ENCODE measurements at regions not wholly inside any gene's neighbourhood (a gene's known extent, or its start where the extent isn't known, plus 50 kb on each side); places are given as distances from the start of the nearest gene placed in this dataset.

GRCh38 chr4:59044286-59044900, 1934.2 kb upstream of the IGFBP7 start:
- H3K9me3 ChIP-seq (replicated peaks) = no peaks in the 10 kb centered on the region; the same call in 1 of the 2 replicates
- no peak for DNase-seq (ENCODE audit: low read depth in 1 of 2, low spot score in 2 of 2)
- H3K4me1 ChIP-seq (replicated peaks) = no peaks in the 10 kb centered on the region
- H3K27me3 ChIP-seq (replicated peaks) = no peaks in the 10 kb centered on the region
- no peak overlapping the region for H3K27ac ChIP-seq
- no peaks in the 10 kb centered on the region for H3K36me3 ChIP-seq
- no peak overlapping the region for H3K4me3 ChIP-seq

- no peaks in the 10 kb centered on the region for H3K9me3 ChIP-seq (replicated peaks)
- H3K36me3 ChIP-seq = no peaks in the 10 kb centered on the region
- no peak for DNase-seq (ENCODE audit: low read depth in 1 of 2, low spot score in 2 of 2)
- no peaks in the 10 kb centered on the region for H3K27me3 ChIP-seq (replicated peaks)
- H3K4me1 ChIP-seq (replicated peaks) = no peaks in the 10 kb centered on the region
- no peak overlapping the region for H3K27ac ChIP-seq
- H3K4me3 ChIP-seq = no peak overlapping the region
Observed at GRCh38 chr4:59054086-59054485, 1943.9 kb upstream of the IGFBP7 start.

GRCh38 chr4:59057804-59058203, 1947.6 kb upstream of the IGFBP7 start:
- Histone ChIP-seq H3K4me1 (replicated peaks) (no peaks in the 10 kb centered on the region), H3K27ac (no peak overlapping the region), H3K4me3 (no peak overlapping the region), H3K27me3 (replicated peaks) (no peaks in the 10 kb centered on the region), H3K36me3 (no peaks in the 10 kb centered on the region), H3K9me3 (replicated peaks) (no peaks in the 10 kb centered on the region)
- no peak for DNase-seq (ENCODE audit: low read depth in 1 of 2, low spot score in 2 of 2)

GRCh38 chr4:59058543-59058942, 1948.4 kb upstream of the IGFBP7 start:
- Histone ChIP-seq H3K36me3 (no peaks in the 10 kb centered on the region), H3K27me3 (replicated peaks) (no peaks in the 10 kb centered on the region), H3K27ac (no peak overlapping the region), H3K4me1 (replicated peaks) (no peaks in the 10 kb centered on the region), H3K4me3 (no peak overlapping the region), H3K9me3 (replicated peaks) (no peaks in the 10 kb centered on the region)
- no peak for DNase-seq (ENCODE audit: low read depth in 1 of 2, low spot score in 2 of 2)

- H3K4me1 ChIP-seq (replicated peaks) = no peaks in the 10 kb centered on the region
- no peak for DNase-seq (ENCODE audit: low read depth in 1 of 2, low spot score in 2 of 2)
- no peaks in the 10 kb centered on the region for H3K36me3 ChIP-seq
- H3K4me3 ChIP-seq = no peak overlapping the region
- H3K27me3 ChIP-seq (replicated peaks) = no peaks in the 10 kb centered on the region
- no peaks in the 10 kb centered on the region for H3K9me3 ChIP-seq (replicated peaks)
- no peak overlapping the region for H3K27ac ChIP-seq
Observed at GRCh38 chr4:59060002-59060846, 1950.0 kb upstream of the IGFBP7 start.

GRCh38 chr4:59060895-59061294, 1950.7 kb upstream of the IGFBP7 start:
- Histone ChIP-seq H3K27ac (no peak overlapping the region), H3K4me1 (replicated peaks) (no peaks in the 10 kb centered on the region), H3K9me3 (replicated peaks) (no peaks in the 10 kb centered on the region), H3K4me3 (no peak overlapping the region), H3K36me3 (no peaks in the 10 kb centered on the region), H3K27me3 (replicated peaks) (no peaks in the 10 kb centered on the region)
- DNase-seq (ENCODE audit: low read depth in 1 of 2, low spot score in 2 of 2) = no peak

GRCh38 chr4:59063015-59063720, 1953.0 kb upstream of the IGFBP7 start:
- no peak for DNase-seq (ENCODE audit: low read depth in 1 of 2, low spot score in 2 of 2)
- H3K4me1 ChIP-seq (replicated peaks) = no peaks in the 10 kb centered on the region
- no peak overlapping the region for H3K4me3 ChIP-seq
- no peak overlapping the region for H3K27ac ChIP-seq
- H3K36me3 ChIP-seq = no peaks in the 10 kb centered on the region
- no peaks in the 10 kb centered on the region for H3K9me3 ChIP-seq (replicated peaks)
- H3K27me3 ChIP-seq (replicated peaks) = no peaks in the 10 kb centered on the region

- H3K4me1 ChIP-seq (replicated peaks) = no peaks in the 10 kb centered on the region
- DNase-seq (ENCODE audit: low read depth in 1 of 2, low spot score in 2 of 2) = no peak
- H3K36me3 ChIP-seq = no peaks in the 10 kb centered on the region
- H3K27ac ChIP-seq = no peak overlapping the region
- no peaks in the 10 kb centered on the region for H3K27me3 ChIP-seq (replicated peaks)
- no peaks in the 10 kb centered on the region for H3K9me3 ChIP-seq (replicated peaks)
- H3K4me3 ChIP-seq = no peak overlapping the region
Observed at GRCh38 chr4:59068722-59069418, 1958.7 kb upstream of the IGFBP7 start.

GRCh38 chr4:59086410-59086809, 1976.2 kb upstream of the IGFBP7 start:
- Histone ChIP-seq H3K27ac (no peak overlapping the region), H3K36me3 (no peaks in the 10 kb centered on the region), H3K27me3 (replicated peaks) (no peaks in the 10 kb centered on the region), H3K9me3 (replicated peaks) (no peaks in the 10 kb centered on the region), H3K4me1 (replicated peaks) (no peaks in the 10 kb centered on the region), H3K4me3 (no peak overlapping the region)
- no peak for DNase-seq (ENCODE audit: low read depth in 1 of 2, low spot score in 2 of 2)

GRCh38 chr4:59091146-59092142, 1981.3 kb upstream of the IGFBP7 start:
- Histone ChIP-seq H3K27me3 (replicated peaks) (no peaks in the 10 kb centered on the region), H3K27ac (no peak overlapping the region), H3K4me1 (replicated peaks) (no peaks in the 10 kb centered on the region), H3K9me3 (replicated peaks) (no peaks in the 10 kb centered on the region), H3K4me3 (no peak overlapping the region), H3K36me3 (no peaks in the 10 kb centered on the region)
- no peak for DNase-seq (ENCODE audit: low read depth in 1 of 2, low spot score in 2 of 2)

- H3K27me3 ChIP-seq (replicated peaks) = no peaks in the 10 kb centered on the region
- H3K4me1 ChIP-seq (replicated peaks) = no peaks in the 10 kb centered on the region
- H3K36me3 ChIP-seq = no peaks in the 10 kb centered on the region
- no peaks in the 10 kb centered on the region for H3K9me3 ChIP-seq (replicated peaks)
- DNase-seq (ENCODE audit: low read depth in 1 of 2, low spot score in 2 of 2) = no peak
- no peak overlapping the region for H3K4me3 ChIP-seq
- no peak overlapping the region for H3K27ac ChIP-seq
Observed at GRCh38 chr4:59094505-59094904, 1984.3 kb upstream of the IGFBP7 start.

GRCh38 chr4:59102311-59102710, 1992.1 kb upstream of the IGFBP7 start:
- H3K27me3 ChIP-seq (replicated peaks) = no peaks in the 10 kb centered on the region
- H3K9me3 ChIP-seq (replicated peaks) = no peaks in the 10 kb centered on the region
- no peaks in the 10 kb centered on the region for H3K36me3 ChIP-seq
- no peaks in the 10 kb centered on the region for H3K4me1 ChIP-seq (replicated peaks)
- DNase-seq (ENCODE audit: low read depth in 1 of 2, low spot score in 2 of 2) = no peak
- no peak overlapping the region for H3K4me3 ChIP-seq
- no peak overlapping the region for H3K27ac ChIP-seq
